HEK293 (cell line): ENCODE measurements at regions not wholly inside any gene's neighbourhood (a gene's known extent, or its start where the extent isn't known, plus 50 kb on each side); places are given as distances from the start of the nearest gene placed in this dataset.

Experiments
- CTCF ChIA-PET: fragments of 350-600 bp; formaldehyde crosslinking; extraction: SDS; loops from one replicate; lab custom pipeline; 2021; ENCODE audit warnings: antibody characterized with exemption; lab: Yijun Ruan, JAX
- POLR2A ChIA-PET: fragments of 300-600 bp; formaldehyde crosslinking; extraction: SDS; loops from one replicate; lab custom pipeline; 2020; ENCODE audit warnings: antibody characterized with exemption, inconsistent platforms; lab: Yijun Ruan, JAX
- H3K27ac ChIP-seq: fragments of 200-500 bp; sonication (Bioruptor generic); 2 replicates; pipeline ENCODE4 v1.5.1; 2014; ENCODE audit warnings: low read depth, low read length, control low read depth, inconsistent platforms; ENCODE audit errors: extremely low read depth
- H3K36me3 ChIP-seq, 2 experiments: fragments of 200-500 bp in 1 of 2; sonication (Bioruptor generic) in 1 of 2; 1 replicate in 1 of 2; 2 replicates in 1 of 2; pipeline ENCODE4 v1.5.1; 2014 to 2017; ENCODE audit warnings: inconsistent platforms in 2 of 2, low read length in 2 of 2; ENCODE audit not compliant: control insufficient read depth in 2 of 2, insufficient read depth in 1 of 2
- H3K4me1 ChIP-seq: fragments of 200-500 bp; sonication (Bioruptor generic); 2 replicates; pipeline ENCODE4 v1.5.1; 2014; ENCODE audit warnings: mild to moderate bottlenecking, low read length, inconsistent platforms; ENCODE audit not compliant: control insufficient read depth, insufficient read depth
- H3K4me3 ChIP-seq: 2 replicates; pipeline ENCODE4 v1.5.1; 2011; ENCODE audit warnings: low read depth, mild to moderate bottlenecking, control low read depth, low read length, moderate library complexity
- H3K9me3 ChIP-seq: fragments of 200-500 bp; sonication (Bioruptor generic); 2 replicates; pipeline ENCODE4 v1.5.1; 2014; ENCODE audit warnings: low read depth, low read length, inconsistent platforms; ENCODE audit not compliant: control insufficient read depth, insufficient read depth
- BCL6B ChIP-seq: fragments of 450-650 bp; formaldehyde crosslinking; IDR thresholded peaks from 2 replicates; pipeline ENCODE4 v1.5.1; 2017; ENCODE audit warnings: missing biosample characterization, missing genetic modification characterization
- CTCF ChIP-seq: fragments of 450-650 bp; formaldehyde crosslinking; IDR thresholded peaks from 2 replicates; pipeline ENCODE4 v1.5.1; 2016; ENCODE audit warnings: missing biosample characterization, missing genetic modification characterization
- HOXA7 ChIP-seq: sonication (generic); formaldehyde crosslinking; IDR thresholded peaks from 2 replicates; pipeline ENCODE4 v1.8.1; 2022; ENCODE audit warnings: missing genetic modification reagents, borderline replicate concordance
- KLF16 ChIP-seq: fragments of 450-650 bp; formaldehyde crosslinking; IDR thresholded peaks from 2 replicates; pipeline ENCODE4 v1.5.1; 2017; ENCODE audit warnings: missing biosample characterization, missing genetic modification characterization
- MEIS1 ChIP-seq: sonication (generic); formaldehyde crosslinking; IDR thresholded peaks from 2 replicates; pipeline ENCODE4 v1.8.1; 2022; ENCODE audit warnings: missing genetic modification reagents, mild to moderate bottlenecking, borderline replicate concordance
- SETDB1 ChIP-seq: IDR thresholded peaks from one replicate; pipeline ENCODE4 v1.6.1; 2017; ENCODE audit warnings: mild to moderate bottlenecking, low read length, moderate library complexity, mixed read lengths; ENCODE audit not compliant: insufficient read length
- ZBTB8A ChIP-seq: fragments of 450-650 bp; formaldehyde crosslinking; IDR thresholded peaks from 2 replicates; pipeline ENCODE4 v1.5.1; 2016; ENCODE audit warnings: missing biosample characterization, missing genetic modification characterization
- ZFP37 ChIP-seq: fragments of 450-650 bp; formaldehyde crosslinking; IDR thresholded peaks from 2 replicates; pipeline ENCODE4 v1.5.1; 2016; ENCODE audit warnings: missing biosample characterization, missing genetic modification characterization
- ZIC2 ChIP-seq: fragments of 450-650 bp; formaldehyde crosslinking; IDR thresholded peaks from 2 replicates; pipeline ENCODE4 v1.5.1; 2016; ENCODE audit warnings: missing biosample characterization, missing genetic modification characterization
- ZNF133 ChIP-seq: fragments of 450-650 bp; formaldehyde crosslinking; IDR thresholded peaks from 2 replicates; pipeline ENCODE4 v1.5.1; 2016; ENCODE audit warnings: missing biosample characterization, missing genetic modification characterization
- ZNF19 ChIP-seq: fragments of 450-650 bp; formaldehyde crosslinking; IDR thresholded peaks from 2 replicates; pipeline ENCODE4; 2016; ENCODE audit warnings: missing biosample characterization, missing genetic modification characterization, low read depth
- ZNF266 ChIP-seq: fragments of 450-650 bp; formaldehyde crosslinking; IDR thresholded peaks from 2 replicates; pipeline ENCODE4 v1.5.1; 2016; ENCODE audit warnings: missing biosample characterization, missing genetic modification characterization, low read depth
- ZNF362 ChIP-seq: fragments of 450-650 bp; formaldehyde crosslinking; IDR thresholded peaks from 2 replicates; pipeline ENCODE4 v1.5.1; 2016; ENCODE audit warnings: missing biosample characterization, missing genetic modification characterization
- ZNF48 ChIP-seq: fragments of 450-650 bp; formaldehyde crosslinking; IDR thresholded peaks from 2 replicates; pipeline ENCODE4 v1.5.1; 2016; ENCODE audit warnings: missing biosample characterization, missing genetic modification characterization
- ZNF514 ChIP-seq: fragments of 450-650 bp; formaldehyde crosslinking; IDR thresholded peaks from 2 replicates; pipeline ENCODE4 v1.5.1; 2016; ENCODE audit warnings: missing biosample characterization, missing genetic modification characterization
- ZSCAN23 ChIP-seq: fragments of 450-650 bp; formaldehyde crosslinking; IDR thresholded peaks from 2 replicates; pipeline ENCODE4 v1.5.1; 2016; ENCODE audit warnings: missing biosample characterization, missing genetic modification characterization
- ZSCAN5A ChIP-seq: fragments of 450-650 bp; formaldehyde crosslinking; IDR thresholded peaks from 2 replicates; pipeline ENCODE4 v1.5.1; 2016; ENCODE audit warnings: missing biosample characterization, missing genetic modification characterization

- Histone ChIP-seq H3K4me3 (no peak overlapping the region), H3K27ac (no peak overlapping the region), H3K9me3 (no peaks in the 10 kb centered on the region), H3K36me3 (no peaks in the 10 kb centered on the region), H3K4me1 (no peaks in the 10 kb centered on the region)
- POLR2A ChIA-PET: no interaction called here
- CTCF ChIA-PET: interaction anchor here (1.4 kb wide), 1 partner anchor 127 kb away, joined by 3 read pairs; no protein-coding TSS in a partner anchor
- TF ChIP-seq ZNF362 (no peak), ZIC2 (tag by site-specific recombination) (peak; percentile 76)
Measured at GRCh38 chr2:217269701-217270484, 410.0 kb upstream of the TNP1 start.

- POLR2A ChIA-PET: no interaction called here
- no peak overlapping the region for H3K27ac ChIP-seq
- TF ChIP-seq ZIC2 (tag by site-specific recombination) (no peak), ZSCAN23 (tag by site-specific recombination) (no peak), ZNF266 (tag by site-specific recombination) (no peak), HOXA7 (CRISPR knock-in tag) (no peak), ZNF19 (no peak), ZNF514 (no peak), MEIS1 (CRISPR knock-in tag) (no peak)
- no peaks in the 10 kb centered on the region for H3K9me3 ChIP-seq
- no peaks in the 10 kb centered on the region for H3K36me3 ChIP-seq
- H3K4me1 ChIP-seq: 0 out of 2 replicates have a peak, but pooled peaks cover under 1% of the 10 kb centered on the region
- no peak overlapping the region for H3K4me3 ChIP-seq
- CTCF ChIA-PET: interaction anchor here (1.4 kb wide), 1 partner anchor 126 kb away, joined by 3 read pairs; no protein-coding TSS in a partner anchor
Measured at GRCh38 chr2:217268978-217269377, 409.1 kb upstream of the TNP1 start.

GRCh38 chr2:217267758-217268157, 407.9 kb upstream of the TNP1 start:
- ChIA-PET POLR2A (no interaction called here), CTCF (no interaction called here)
- no peak overlapping the region for H3K4me3 ChIP-seq
- no peaks in the 10 kb centered on the region for H3K9me3 ChIP-seq
- H3K36me3 ChIP-seq: no peaks in the 10 kb centered on the region
- H3K27ac ChIP-seq: no peak overlapping the region
- TF ChIP-seq SETDB1 (peak; percentile 22), ZFP37 (tag by site-specific recombination) (no peak)
- H3K4me1 ChIP-seq: 0 out of 2 replicates have a peak, but pooled peaks cover 4% of the 10 kb centered on the region

- H3K4me3 ChIP-seq: no peak overlapping the region
- 0 out of 2 replicates have a peak, but pooled peaks cover 4% of the 10 kb centered on the region for H3K4me1 ChIP-seq
- TF ChIP-seq KLF16 (tag by site-specific recombination): no peak
- TF ChIP-seq ZIC2 (tag by site-specific recombination): 0 out of 2 replicates have a peak, but pooled peaks have one; percentile 11
- TF ChIP-seq ZBTB8A: no peak
- TF ChIP-seq BCL6B (tag by site-specific recombination): peak; percentile 51; the same call in 1 of the 2 replicates
- TF ChIP-seq ZSCAN5A (tag by site-specific recombination): no peak
- TF ChIP-seq ZNF48 (tag by site-specific recombination): no peak
- TF ChIP-seq ZNF133 (tag by site-specific recombination): no peak
- no peak for TF ChIP-seq CTCF (tag by site-specific recombination)
- no peaks in the 10 kb centered on the region for H3K9me3 ChIP-seq
- no peaks in the 10 kb centered on the region for H3K36me3 ChIP-seq
- ChIA-PET CTCF (no interaction called here), POLR2A (no interaction called here)
- no peak overlapping the region for H3K27ac ChIP-seq
Measured at GRCh38 chr2:217263756-217264155, 403.9 kb upstream of the TNP1 start.
